Sigmoid colon (tissue), 6 donors: ENCODE measurements at regions not wholly inside any gene's neighbourhood (a gene's known extent, or its start where the extent isn't known, plus 50 kb on each side); places are given as distances from the start of the nearest gene placed in this dataset.

Experiments
- DNase-seq: peaks from one replicate; pipeline ENCODE4 v3.0.0-alpha.2; 2019
- H3K27ac ChIP-seq, 4 donors: fragments of 200-600 bp; sonication (generic); one replicate each; pipeline ENCODE4 v1.5.1; 2016 to 2019; ENCODE audit warnings: mild to moderate bottlenecking in 1 of 4
- H3K27me3 ChIP-seq, 3 donors: fragments of 200-600 bp; sonication (generic); one replicate each; pipeline ENCODE4 v1.5.1; 2019; ENCODE audit warnings: mild to moderate bottlenecking in 1 of 3
- H3K36me3 ChIP-seq, 4 donors: fragments of 200-600 bp; sonication (generic); one replicate each; pipeline ENCODE4 v1.5.1; 2016 to 2019
- H3K4me1 ChIP-seq, 4 donors: fragments of 200-600 bp; sonication (generic); one replicate each; pipeline ENCODE4 v1.5.1; 2017 to 2019
- H3K4me3 ChIP-seq, 4 donors: fragments of 200-600 bp; sonication (generic); one replicate each; pipeline ENCODE4 v1.5.1; 2017 to 2019; ENCODE audit warnings: mild to moderate bottlenecking in 2 of 4, moderate library complexity in 1 of 4
- H3K9me3 ChIP-seq, 4 donors: fragments of 200-600 bp in 3 of 4; sonication (generic) in 3 of 4; one replicate each; pipeline versions ENCODE4 v1.5.1 to v1.6.1; 2013 to 2019
- EP300 ChIP-seq, 4 donors: sonication (generic); formaldehyde crosslinking; IDR thresholded peaks; one replicate each; pipeline ENCODE4 v1.6.1; 2017; ENCODE audit warnings: antibody characterized with exemption in 4 of 4
- POLR2A ChIP-seq, 2 donors: fragments of 450-650 bp; IDR thresholded peaks; one replicate each; pipeline ENCODE4 v1.6.1; 2016; ENCODE audit warnings: antibody characterized with exemption in 2 of 2, mild to moderate bottlenecking in 2 of 2, moderate library complexity in 2 of 2
- POLR2AphosphoS5 ChIP-seq, 4 donors: sonication (generic); formaldehyde crosslinking; IDR thresholded peaks; one replicate each; pipeline ENCODE4 v1.6.1; 2017; ENCODE audit warnings: antibody characterized with exemption in 4 of 4
- WGBS, 2 donors: extraction: QIAGEN DNeasy Blood & Tissue Kit; methylation state at CpG; one replicate each; pipeline ENCODE4 v1.1.7; 2013; 5-methylcytosine and 5-hydroxymethylcytosine counted together
- intact Hi-C: fragments of 100-400 bp; cut with DNase I; formaldehyde crosslinking; loops from one replicate; pipeline ENCODE4 v1.15.1; 2023
- TF ChIP-seq, protein P1 (sequence below), 4 experiments: fragments of 450-650 bp in 3 of 4; fragments of 200-600 bp in 1 of 4; IDR thresholded peaks; one replicate each; pipeline ENCODE4 v1.5.1; 2016 to 2019; ENCODE audit warnings: antibody characterized with exemption in 4 of 4, mild to moderate bottlenecking in 3 of 4, moderate library complexity in 2 of 4
- donor health status: healthy with polysubstance abuse.
- donor health status: healthy.

DNA sequence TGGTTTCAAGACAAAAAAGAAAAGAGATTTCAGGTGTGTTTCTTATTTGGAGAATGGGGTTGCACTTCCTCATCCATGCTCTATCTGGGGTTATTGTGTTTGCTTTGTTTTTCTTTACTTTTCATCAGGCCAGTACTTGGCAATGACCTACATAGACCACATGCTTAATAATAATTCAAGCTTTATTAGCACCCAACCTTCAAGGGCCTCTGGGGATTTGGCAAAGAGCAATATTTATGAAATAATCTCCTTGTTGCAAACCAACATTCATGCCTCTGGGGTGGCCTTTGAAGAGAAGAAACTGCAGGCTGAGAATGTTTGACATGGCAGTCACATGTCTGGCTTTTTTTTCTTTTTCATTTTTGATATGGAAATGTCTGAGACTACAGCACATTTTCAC is 68.2 kb upstream of the SNRK start:
- no peak overlapping the region for H3K27ac ChIP-seq
- TF ChIP-seq EP300 (IDR thresholded peaks at IDR 0.05) (no peak), POLR2A (IDR thresholded peaks at IDR 0.05) (no peak), POLR2AphosphoS5 (IDR thresholded peaks at IDR 0.05) (no peak)
- TF ChIP-seq, protein P1, sequence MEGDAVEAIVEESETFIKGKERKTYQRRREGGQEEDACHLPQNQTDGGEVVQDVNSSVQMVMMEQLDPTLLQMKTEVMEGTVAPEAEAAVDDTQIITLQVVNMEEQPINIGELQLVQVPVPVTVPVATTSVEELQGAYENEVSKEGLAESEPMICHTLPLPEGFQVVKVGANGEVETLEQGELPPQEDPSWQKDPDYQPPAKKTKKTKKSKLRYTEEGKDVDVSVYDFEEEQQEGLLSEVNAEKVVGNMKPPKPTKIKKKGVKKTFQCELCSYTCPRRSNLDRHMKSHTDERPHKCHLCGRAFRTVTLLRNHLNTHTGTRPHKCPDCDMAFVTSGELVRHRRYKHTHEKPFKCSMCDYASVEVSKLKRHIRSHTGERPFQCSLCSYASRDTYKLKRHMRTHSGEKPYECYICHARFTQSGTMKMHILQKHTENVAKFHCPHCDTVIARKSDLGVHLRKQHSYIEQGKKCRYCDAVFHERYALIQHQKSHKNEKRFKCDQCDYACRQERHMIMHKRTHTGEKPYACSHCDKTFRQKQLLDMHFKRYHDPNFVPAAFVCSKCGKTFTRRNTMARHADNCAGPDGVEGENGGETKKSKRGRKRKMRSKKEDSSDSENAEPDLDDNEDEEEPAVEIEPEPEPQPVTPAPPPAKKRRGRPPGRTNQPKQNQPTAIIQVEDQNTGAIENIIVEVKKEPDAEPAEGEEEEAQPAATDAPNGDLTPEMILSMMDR (IDR thresholded peaks at IDR 0.05) = no peak
- H3K36me3 ChIP-seq = no peaks in the 10 kb centered on the region
- DNase-seq = no peak
- intact Hi-C loops = no loop called here
- no peaks in the 10 kb centered on the region for H3K4me1 ChIP-seq
- no peaks in the 10 kb centered on the region for H3K9me3 ChIP-seq
- no peak overlapping the region for H3K4me3 ChIP-seq
- no peaks in the 10 kb centered on the region for H3K27me3 ChIP-seq

DNA sequence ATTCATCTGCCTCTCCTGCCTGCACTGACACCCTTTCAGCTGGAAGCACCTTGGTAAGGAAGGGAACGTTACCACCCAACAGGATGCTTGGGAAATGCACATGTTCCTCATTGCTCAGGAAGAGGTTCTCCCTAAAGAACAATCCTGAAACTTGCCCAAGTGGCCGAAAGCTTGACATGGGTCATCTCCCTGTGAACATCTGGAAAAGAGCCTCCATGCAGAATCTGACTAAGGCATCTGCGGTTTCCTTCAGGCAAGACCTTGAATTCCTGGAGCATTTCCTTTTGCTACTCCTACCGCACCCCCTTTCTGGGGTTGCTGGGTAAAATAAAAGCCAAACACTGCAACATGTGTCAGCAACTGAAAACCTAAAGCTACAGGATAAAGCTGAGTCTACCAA is 68.7 kb upstream of the SNRK start:
- 83 to 92% methylated on average over 4 of the region's 4 CpGs for WGBS, 2 donors
- no peak for TF ChIP-seq POLR2AphosphoS5 (IDR thresholded peaks at IDR 0.05)
- TF ChIP-seq EP300 (IDR thresholded peaks at IDR 0.05) = no peak
- TF ChIP-seq, protein P1 (IDR thresholded peaks at IDR 0.05) = no peak
- TF ChIP-seq POLR2A (IDR thresholded peaks at IDR 0.05) = no peak
- DNase-seq = no peak
- intact Hi-C loops = no loop called here
- H3K4me3 ChIP-seq = no peak overlapping the region
- no peak overlapping the region for H3K27ac ChIP-seq
- H3K9me3 ChIP-seq = no peaks in the 10 kb centered on the region
- H3K4me1 ChIP-seq = no peaks in the 10 kb centered on the region
- no peaks in the 10 kb centered on the region for H3K36me3 ChIP-seq
- no peaks in the 10 kb centered on the region for H3K27me3 ChIP-seq

DNA sequence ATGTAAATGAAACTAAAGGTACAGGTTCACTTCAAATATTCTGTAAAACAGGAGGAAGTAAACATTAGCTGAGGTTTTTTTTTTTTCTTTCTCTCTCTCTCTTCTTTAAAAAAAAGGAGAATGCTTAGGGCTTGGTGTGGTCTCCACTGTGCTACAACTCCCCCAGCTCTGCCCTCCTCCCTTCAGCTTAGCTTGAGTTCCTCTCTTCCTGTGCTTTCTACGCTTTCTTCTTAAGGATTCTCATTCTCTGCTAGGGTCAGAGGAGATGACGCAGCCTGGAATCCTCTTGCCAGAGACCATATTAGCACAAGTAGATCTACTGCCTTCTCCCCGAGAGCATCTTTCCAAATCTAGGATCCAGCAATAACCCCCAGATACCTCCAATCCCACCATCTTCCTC is 69.1 kb upstream of the SNRK start:
- intact Hi-C loops = no loop called here
- Histone ChIP-seq H3K27ac (no peak overlapping the region), H3K9me3 (no peaks in the 10 kb centered on the region), H3K4me1 (no peaks in the 10 kb centered on the region), H3K36me3 (no peaks in the 10 kb centered on the region), H3K27me3 (no peaks in the 10 kb centered on the region), H3K4me3 (no peak overlapping the region)
- TF ChIP-seq EP300 (IDR thresholded peaks at IDR 0.05) = no peak
- TF ChIP-seq, protein P1 (IDR thresholded peaks at IDR 0.05) = no peak
- no peak for TF ChIP-seq POLR2AphosphoS5 (IDR thresholded peaks at IDR 0.05)
- no peak for TF ChIP-seq POLR2A (IDR thresholded peaks at IDR 0.05)
- DNase-seq = no peak
- WGBS, 2 donors = 90 to 91% methylated on average over 3 of the region's 3 CpGs

DNA sequence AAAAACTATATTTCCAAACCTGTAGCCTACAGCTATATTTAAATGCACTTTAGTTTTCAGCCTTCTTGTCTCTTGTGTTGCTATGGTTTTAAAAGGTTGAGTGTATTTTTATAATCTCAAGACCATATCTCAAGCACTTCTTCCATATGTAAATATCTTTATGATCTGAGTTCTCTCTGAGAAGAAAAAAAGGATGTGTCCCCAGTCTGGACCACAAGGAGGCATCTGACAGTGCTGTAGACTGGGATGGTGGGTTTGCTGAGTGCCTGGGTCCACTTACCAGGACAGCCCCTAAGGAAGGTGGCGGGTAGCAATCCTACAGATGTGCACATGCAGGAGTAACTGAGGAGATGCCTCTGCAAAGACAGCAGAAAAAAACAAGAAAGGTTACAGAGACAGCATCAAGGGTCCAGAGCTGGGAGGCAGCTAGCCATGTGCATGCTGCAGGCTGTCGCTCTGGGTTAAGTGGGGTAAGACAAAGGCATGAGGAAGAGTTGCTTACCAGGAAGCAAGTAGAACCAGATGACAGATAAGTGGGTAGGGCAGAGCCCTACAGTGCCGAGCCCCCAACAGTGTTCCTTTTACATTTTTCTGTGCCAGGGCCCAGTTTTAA is 70.6 kb upstream of the SNRK start:
- no peak for DNase-seq
- H3K4me3 ChIP-seq = no peak overlapping the region
- H3K27ac ChIP-seq = no peak overlapping the region
- no peaks in the 10 kb centered on the region for H3K27me3 ChIP-seq
- intact Hi-C loops = no loop called here
- no peaks in the 10 kb centered on the region for H3K4me1 ChIP-seq
- no peak for TF ChIP-seq EP300 (IDR thresholded peaks at IDR 0.05)
- no peak for TF ChIP-seq POLR2AphosphoS5 (IDR thresholded peaks at IDR 0.05)
- no peak for TF ChIP-seq POLR2A (IDR thresholded peaks at IDR 0.05)
- TF ChIP-seq, protein P1 (IDR thresholded peaks at IDR 0.05) = no peak
- no peaks in the 10 kb centered on the region for H3K9me3 ChIP-seq
- no peaks in the 10 kb centered on the region for H3K36me3 ChIP-seq
- WGBS, 2 donors = 78 to 82% methylated on average over 3 of the region's 3 CpGs

DNA sequence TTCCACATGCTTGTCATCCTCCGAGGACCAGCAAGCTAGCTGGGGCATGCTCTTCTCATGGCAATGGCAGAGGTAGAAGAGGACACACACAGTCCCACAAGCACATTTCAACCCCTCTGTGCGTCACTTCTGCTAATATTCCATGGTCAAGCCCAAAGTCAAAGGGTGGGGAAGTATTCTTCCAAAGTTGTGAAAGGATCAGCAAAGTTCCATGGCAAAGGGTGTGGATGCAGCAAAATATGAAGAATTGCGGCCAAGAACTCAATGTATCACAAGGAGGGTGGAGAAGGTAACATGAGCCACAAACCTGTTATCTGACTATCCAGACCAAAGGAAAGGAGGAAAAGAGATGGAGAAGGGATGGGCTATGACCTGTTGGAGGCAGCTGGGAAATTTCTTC is 71.2 kb upstream of the SNRK start:
- 96% methylated on average over 3 of the region's 3 CpGs for WGBS, 2 donors
- TF ChIP-seq, protein P1 (IDR thresholded peaks at IDR 0.05) = no peak
- TF ChIP-seq EP300 (IDR thresholded peaks at IDR 0.05) (no peak), POLR2AphosphoS5 (IDR thresholded peaks at IDR 0.05) (no peak), POLR2A (IDR thresholded peaks at IDR 0.05) (no peak)
- H3K27ac ChIP-seq = no peak overlapping the region
- no peaks in the 10 kb centered on the region for H3K36me3 ChIP-seq
- DNase-seq = no peak
- H3K4me1 ChIP-seq = no peaks in the 10 kb centered on the region
- intact Hi-C loops = no loop called here
- no peak overlapping the region for H3K4me3 ChIP-seq
- H3K27me3 ChIP-seq = no peaks in the 10 kb centered on the region
- H3K9me3 ChIP-seq = no peaks in the 10 kb centered on the region
